CD14-positive monocyte (primary cell): ENCODE measurements at regions not wholly inside any gene's neighbourhood (a gene's known extent, or its start where the extent isn't known, plus 50 kb on each side); places are given as distances from the start of the nearest gene placed in this dataset.

Experiments used
- DNase-seq, 3 donors: peaks; one replicate each; pipeline ENCODE4 v3.0.0-alpha.2; 2011 to 2022
- H2AFZ ChIP-seq: 2 replicates; pipeline ENCODE4 v1.6.0; 2012; ENCODE audit warnings: mild to moderate bottlenecking, low read depth, low read length, inconsistent platforms; ENCODE audit not compliant: insufficient read depth, poor library complexity, severe bottlenecking
- H3K27ac ChIP-seq, 2 donors: 1 replicate in 1 of 2; 2 replicates in 1 of 2; pipeline ENCODE4 v1.5.1; 2012 to 2013; ENCODE audit warnings: low read length in 2 of 2, control low read depth in 1 of 2, inconsistent platforms in 1 of 2, low read depth in 1 of 2, mild to moderate bottlenecking in 1 of 2
- H3K27me3 ChIP-seq, 2 donors: one replicate each; pipeline versions ENCODE4 v1.6.0 to v1.6.1; 2011 to 2013; ENCODE audit warnings: low read length in 2 of 2; ENCODE audit not compliant: control insufficient read depth in 2 of 2, insufficient read depth in 2 of 2
- H3K36me3 ChIP-seq, 2 donors: replicated peaks in 1 of 2; 1 replicate in 1 of 2; 2 replicates in 1 of 2; pipeline versions ENCODE4 v1.5.1 to v1.6.1; 2012 to 2013; ENCODE audit warnings: low read length in 2 of 2, control low read depth in 1 of 2, inconsistent platforms in 1 of 2, mild to moderate bottlenecking in 1 of 2; ENCODE audit not compliant: insufficient read depth in 2 of 2, control insufficient read depth in 1 of 2
- H3K4me1 ChIP-seq, 2 donors: 1 replicate in 1 of 2; 2 replicates in 1 of 2; pipeline versions ENCODE4 v1.5.1 to v1.6.1; 2012 to 2013; ENCODE audit warnings: low read length in 2 of 2, control low read depth in 1 of 2, inconsistent platforms in 1 of 2, mild to moderate bottlenecking in 1 of 2, moderate library complexity in 1 of 2; ENCODE audit not compliant: insufficient read depth in 2 of 2, control insufficient read depth in 1 of 2
- H3K4me2 ChIP-seq: replicated peaks from 2 replicates; pipeline ENCODE3; 2012; ENCODE audit warnings: low read length, moderate library complexity, mild to moderate bottlenecking; ENCODE audit not compliant: poor library complexity, severe bottlenecking; ENCODE audit errors: extremely low read depth
- H3K4me3 ChIP-seq, 3 experiments: fragments of 200-600 bp in 1 of 3; sonication (generic) in 1 of 3; replicated peaks in 1 of 3; 1 replicate in 2 of 3; 2 replicates in 1 of 3; pipeline ENCODE4 v1.5.1; 2011 to 2013; ENCODE audit warnings: low read length in 3 of 3, mild to moderate bottlenecking in 3 of 3, control low read depth in 2 of 3, low read depth in 2 of 3, inconsistent platforms in 1 of 3, moderate library complexity in 1 of 3
- H3K79me2 ChIP-seq: 2 replicates; pipeline ENCODE4 v1.6.0; 2012; ENCODE audit warnings: mild to moderate bottlenecking, control low read depth, inconsistent platforms, low read length, moderate library complexity; ENCODE audit not compliant: insufficient read depth
- H3K9ac ChIP-seq: 2 replicates; pipeline ENCODE4 v1.6.0; 2017; ENCODE audit warnings: low read length, mild to moderate bottlenecking; ENCODE audit not compliant: insufficient read depth, poor library complexity, severe bottlenecking
- H3K9me3 ChIP-seq, 2 donors: replicated peaks in 1 of 2; 1 replicate in 1 of 2; 2 replicates in 1 of 2; pipeline versions ENCODE4 v1.5.1 to v1.6.1; 2012 to 2013; ENCODE audit warnings: low read length in 2 of 2, control low read depth in 1 of 2; ENCODE audit not compliant: control insufficient read depth in 1 of 2, insufficient read depth in 1 of 2
- H4K20me1 ChIP-seq: 2 replicates; pipeline ENCODE4 v1.6.0; 2012; ENCODE audit warnings: mild to moderate bottlenecking, low read length, control low read depth, moderate library complexity; ENCODE audit not compliant: insufficient read depth
- H3K27ac Mint-ChIP-seq, 7 donors: one replicate each; pipeline ENCODE4 v1.8.0; 2020; ENCODE audit warnings: mild to moderate bottlenecking in 7 of 7, mixed read lengths in 7 of 7, moderate library complexity in 6 of 7, inconsistent platforms in 2 of 7
- H3K27me3 Mint-ChIP-seq, 3 donors: one replicate each; pipeline ENCODE4 v1.8.0; 2021 to 2022; ENCODE audit warnings: low read depth in 3 of 3, mild to moderate bottlenecking in 3 of 3, mixed read lengths in 3 of 3, moderate library complexity in 3 of 3, inconsistent platforms in 1 of 3
- H3K36me3 Mint-ChIP-seq, 2 donors: one replicate each; pipeline ENCODE4 v1.8.0; 2020; ENCODE audit warnings: mixed read lengths in 2 of 2, inconsistent platforms in 1 of 2, mild to moderate bottlenecking in 1 of 2
- H3K4me1 Mint-ChIP-seq: one replicate; pipeline ENCODE4 v1.8.0; 2020; ENCODE audit warnings: mild to moderate bottlenecking, mixed read lengths
- H3K4me3 Mint-ChIP-seq, 2 donors: one replicate each; pipeline ENCODE4 v1.8.0; 2020; ENCODE audit warnings: mild to moderate bottlenecking in 2 of 2, mixed read lengths in 2 of 2, moderate library complexity in 1 of 2
- H3K9me3 Mint-ChIP-seq, 7 donors: one replicate each; pipeline ENCODE4 v1.8.0; 2020 to 2022; ENCODE audit warnings: mixed read lengths in 7 of 7, mild to moderate bottlenecking in 6 of 7, moderate library complexity in 6 of 7, inconsistent platforms in 2 of 7
- CTCF ChIP-seq: fragments of 200-600 bp; IDR thresholded peaks from one replicate; pipeline ENCODE4 v1.8.0; 2022; ENCODE audit warnings: antibody characterized with exemption, mild to moderate bottlenecking
- WGBS: methylation state at CpG from one replicate; pipeline ENCODE4 v1.1.5; 2013; ENCODE audit warnings: missing lambda C conversion rate; ENCODE audit not compliant: insufficient coverage; 5-methylcytosine and 5-hydroxymethylcytosine counted together
- intact Hi-C, 2 donors: fragments of 100-400 bp; cut with micrococcal nuclease; formaldehyde crosslinking; loops; one replicate each; pipeline versions ENCODE4 v1.15.0 to v1.15.1; 2023

GRCh38 chr2:176536439-176537133, 267.3 kb downstream of the MTX2 start:
- Histone ChIP-seq H3K4me2 (no peak overlapping the region), H3K9ac (no peak overlapping the region), H3K9me3 (no peaks in the 10 kb centered on the region), H3K36me3 (no peaks in the 10 kb centered on the region), H4K20me1 (no peaks in the 10 kb centered on the region), H3K79me2 (no peaks in the 10 kb centered on the region), H3K4me3 (no peak overlapping the region), H3K4me1 (no peaks in the 10 kb centered on the region), H3K27me3 (peaks cover 0 to 7% of the 10 kb centered on the region in 2 donors), H3K27ac (no peak overlapping the region), H2AFZ (no peak overlapping the region)
- DNase-seq: no peak
- intact Hi-C loops: no loop called here
- Mint-ChIP-seq H3K4me3 (no peak overlapping the region), H3K36me3 (no peaks in the 10 kb centered on the region), H3K27me3 (peaks cover 11 to 25% (median 11%) of the 10 kb centered on the region in 3 donors), H3K4me1 (no peaks in the 10 kb centered on the region), H3K9me3 (no peaks in the 10 kb centered on the region), H3K27ac (no peak overlapping the region)
- no CpG with 5 or more reads among the region's 3 CpGs for WGBS
- TF ChIP-seq CTCF: no peak

DNA sequence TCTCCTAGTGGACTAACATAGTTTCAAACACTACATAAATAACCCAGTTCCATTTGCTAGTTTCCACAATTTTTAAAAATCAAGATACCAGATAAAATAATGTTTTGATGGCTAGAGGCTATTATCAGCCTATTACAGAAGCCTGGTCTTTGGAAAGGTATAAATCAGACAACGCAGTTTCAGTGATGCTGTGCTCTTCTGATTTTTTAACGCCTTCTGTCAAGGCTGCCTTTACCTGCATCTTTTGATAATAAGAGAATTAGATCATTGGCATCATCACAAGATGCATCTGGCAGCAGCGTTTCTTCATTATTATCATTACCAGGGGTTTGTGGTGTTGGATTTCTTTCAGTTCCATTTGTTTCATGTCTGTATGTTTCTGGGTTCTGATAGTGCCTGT, 268.7 kb downstream of the MTX2 start:
- Histone ChIP-seq H4K20me1 (no peaks in the 10 kb centered on the region), H2AFZ (no peak overlapping the region), H3K9me3 (no peaks in the 10 kb centered on the region), H3K36me3 (no peaks in the 10 kb centered on the region), H3K9ac (no peak overlapping the region), H3K4me2 (no peak overlapping the region), H3K27me3 (peaks cover 3 to 7% of the 10 kb centered on the region in 2 donors), H3K27ac (no peak overlapping the region), H3K4me3 (no peak overlapping the region), H3K4me1 (no peaks in the 10 kb centered on the region), H3K79me2 (no peaks in the 10 kb centered on the region)
- H3K27me3 Mint-ChIP-seq: peaks cover 15 to 27% (median 17%) of the 10 kb centered on the region in 3 donors
- WGBS: no CpG with 5 or more reads among the region's 3 CpGs
- intact Hi-C loops: no loop called here
- H3K36me3 Mint-ChIP-seq: no peaks in the 10 kb centered on the region
- H3K27ac Mint-ChIP-seq: no peak overlapping the region
- no peak for DNase-seq
- no peak overlapping the region for H3K4me3 Mint-ChIP-seq
- H3K9me3 Mint-ChIP-seq: peaks cover 0 to 2% (median 0%) of the 10 kb centered on the region in 7 donors
- no peaks in the 10 kb centered on the region for H3K4me1 Mint-ChIP-seq
- no peak for TF ChIP-seq CTCF
